NCI-H146 treated with DMSO at 0.1 percent for 48 hours (cell line): ENCODE measurements at regions not wholly inside any gene's neighbourhood (a gene's known extent, or its start where the extent isn't known, plus 50 kb on each side); places are given as distances from the start of the nearest gene placed in this dataset.
"Not testable (repeated sequence)": the region's sequence is repeated elsewhere in the genome, so short reads cannot be mapped to it uniquely, and the experiment has no call there.

Experiments
- DNase-seq: peaks from one replicate; lab custom pipeline; 2025; ENCODE audit not compliant: unreplicated experiment; lab: John Stamatoyannopoulos, UW

DNA sequence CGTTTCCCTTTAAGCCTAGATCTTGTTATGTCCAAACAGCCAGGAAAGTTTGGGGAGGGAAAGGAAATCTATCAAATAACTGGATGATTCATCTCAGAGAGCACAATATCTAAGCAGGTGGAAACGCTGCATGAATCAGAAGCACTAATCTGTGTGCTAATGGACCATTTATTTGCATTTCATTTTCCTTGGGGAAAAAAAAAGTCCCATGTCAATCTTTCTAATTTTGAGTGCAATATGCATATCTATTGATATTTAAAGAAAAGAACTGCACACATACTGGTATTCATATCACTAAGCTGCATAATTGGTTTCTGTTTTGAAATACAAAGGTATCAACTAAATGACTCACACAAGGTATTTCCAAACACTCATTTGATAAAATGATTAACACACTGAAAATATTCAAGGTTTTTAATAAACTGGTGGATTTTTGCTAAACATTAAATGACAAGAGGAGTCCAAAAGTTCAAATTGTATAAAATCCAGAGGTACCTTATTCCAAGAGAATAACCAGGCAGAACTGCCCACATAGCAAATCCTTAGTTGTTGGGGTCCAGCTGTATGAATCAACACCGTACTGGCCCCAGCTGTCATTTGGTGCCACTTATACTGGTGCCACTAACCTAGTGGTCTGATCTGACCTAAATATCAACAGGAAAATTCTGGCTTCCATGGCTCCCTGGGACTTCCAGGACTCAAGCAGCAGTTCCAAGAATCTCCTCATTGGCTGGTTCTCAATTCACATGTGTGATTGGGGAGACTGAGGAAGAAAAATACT lies 122.2 kb upstream of the SP4 start:
- DNase-seq = peak; percentile 59

DNA sequence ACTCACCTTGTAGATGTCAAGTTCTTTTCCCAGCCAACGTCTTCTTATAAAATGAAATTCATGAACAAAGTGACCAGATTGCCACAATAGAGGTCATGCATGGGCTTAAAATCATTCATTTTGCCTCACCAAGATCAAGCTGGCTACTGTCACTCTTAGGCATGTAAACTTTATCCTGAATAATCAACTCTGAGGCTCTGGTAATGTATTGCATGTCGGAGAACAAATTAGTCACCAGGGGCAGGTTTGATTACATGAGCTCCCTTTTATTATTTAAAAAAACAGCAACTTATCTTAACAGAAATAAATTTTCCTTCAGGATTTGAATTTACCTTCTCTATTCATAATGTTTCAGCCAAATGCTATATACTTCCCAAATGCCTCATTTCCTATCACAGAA lies 112.9 kb upstream of the SP4 start:
- DNase-seq = no peak

DNA sequence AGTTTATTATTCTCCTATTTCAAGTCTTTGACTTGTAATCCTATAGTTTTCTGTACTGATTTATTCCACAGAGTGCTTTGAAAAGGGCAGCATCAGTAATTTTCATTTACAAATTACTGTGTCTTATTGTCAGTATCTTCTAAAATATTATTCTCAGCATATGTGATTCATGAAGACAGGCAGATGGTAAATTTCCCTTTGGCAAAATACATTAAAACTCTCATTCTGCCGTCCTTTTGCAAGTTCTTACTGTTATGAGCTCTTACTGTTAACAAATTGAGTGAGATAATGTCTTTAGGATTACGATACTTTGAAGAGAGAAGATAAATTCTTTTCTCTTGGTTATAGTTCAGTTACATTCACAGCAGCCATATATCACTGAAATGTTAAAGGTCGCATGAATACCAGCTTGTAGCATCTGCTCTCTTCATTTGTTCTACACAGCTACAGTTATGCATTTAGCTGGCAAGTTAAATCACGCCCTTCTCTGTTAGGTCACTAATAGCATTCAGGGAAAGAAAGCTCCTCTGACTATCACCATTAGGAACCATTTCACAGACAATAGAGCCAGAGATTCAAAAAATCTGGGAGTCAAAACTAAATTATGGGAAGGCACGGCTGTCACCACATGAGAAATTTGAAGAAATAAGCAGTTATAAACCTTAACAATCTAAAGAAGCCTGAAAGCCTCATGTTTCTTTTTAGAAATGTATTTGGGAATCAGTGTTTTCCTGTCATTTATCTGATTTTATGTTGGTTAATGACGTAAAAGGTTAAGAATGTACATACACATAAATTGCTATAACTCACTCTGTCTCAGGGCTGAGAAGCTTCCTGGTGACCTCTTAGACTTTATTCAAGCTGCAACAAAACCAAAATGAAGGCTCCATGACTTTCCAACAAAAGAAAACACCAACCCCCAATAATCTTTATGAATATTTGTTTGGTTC lies 109.6 kb upstream of the SP4 start:
- peak; percentile 82 for DNase-seq

GRCh38 chr7:21318916-21319270 lies 109.0 kb upstream of the SP4 start:
- DNase-seq = peak; percentile 78

DNA sequence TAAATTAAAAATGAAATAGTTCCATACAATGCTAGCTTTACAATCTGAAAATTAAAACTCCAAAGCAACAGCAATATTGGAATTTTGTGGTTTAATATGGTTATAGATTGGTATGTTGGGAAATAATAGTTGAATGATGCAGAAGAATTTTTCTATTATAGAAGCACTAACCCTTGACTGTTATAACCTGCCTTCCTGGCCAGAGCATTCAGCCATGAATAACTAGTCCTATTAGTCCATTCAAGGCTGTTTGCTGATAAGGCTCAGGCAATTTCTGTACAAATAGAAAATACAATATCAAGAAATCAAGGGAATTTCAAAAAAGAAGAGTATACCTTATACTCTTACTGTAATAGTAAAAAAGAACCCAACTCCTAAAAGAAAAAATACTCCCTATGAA lies 101.6 kb upstream of the SP4 start:
- DNase-seq = peak; percentile 27

GRCh38 chr7:21326921-21327320 lies 101.0 kb upstream of the SP4 start:
- no peak for DNase-seq

- DNase-seq = no peak
Measured at GRCh38 chr7:21327422-21328409, 100.2 kb upstream of the SP4 start.

DNA sequence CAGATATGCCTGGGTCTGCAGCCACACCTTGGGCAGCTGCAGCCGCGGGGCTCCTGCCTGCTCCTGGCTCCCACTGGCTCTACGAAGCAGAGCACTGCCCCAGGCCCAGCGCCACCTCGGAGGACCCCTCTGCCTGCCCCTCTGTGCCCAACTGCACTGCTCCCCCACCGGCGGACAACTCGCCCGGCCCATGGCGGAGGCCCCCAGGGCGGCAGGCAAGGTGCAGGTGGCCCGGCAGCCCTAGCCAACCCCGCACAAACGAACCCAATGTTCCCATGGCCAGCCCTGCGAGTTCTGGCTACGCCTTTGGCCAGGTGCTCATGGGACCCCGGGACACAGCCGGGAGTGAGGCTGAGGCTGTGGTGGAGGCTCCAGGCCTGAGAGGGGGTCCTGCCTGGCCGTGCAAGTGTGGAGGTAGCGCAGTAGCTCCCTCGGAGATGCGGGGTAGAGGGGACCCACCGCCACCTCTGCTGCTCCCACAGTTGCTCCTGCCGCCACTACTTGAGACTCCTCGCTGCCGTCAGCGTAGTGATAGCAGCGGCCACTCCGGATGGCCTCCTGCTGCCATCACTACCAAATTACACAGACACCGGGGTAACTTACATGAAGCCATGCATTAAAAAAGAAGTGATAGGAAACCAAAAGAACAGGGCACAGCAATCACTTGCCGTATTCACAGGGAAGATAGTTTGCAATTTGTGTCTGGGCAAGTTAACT lies 97.3 kb upstream of the SP4 start:
- DNase-seq = no peak

DNA sequence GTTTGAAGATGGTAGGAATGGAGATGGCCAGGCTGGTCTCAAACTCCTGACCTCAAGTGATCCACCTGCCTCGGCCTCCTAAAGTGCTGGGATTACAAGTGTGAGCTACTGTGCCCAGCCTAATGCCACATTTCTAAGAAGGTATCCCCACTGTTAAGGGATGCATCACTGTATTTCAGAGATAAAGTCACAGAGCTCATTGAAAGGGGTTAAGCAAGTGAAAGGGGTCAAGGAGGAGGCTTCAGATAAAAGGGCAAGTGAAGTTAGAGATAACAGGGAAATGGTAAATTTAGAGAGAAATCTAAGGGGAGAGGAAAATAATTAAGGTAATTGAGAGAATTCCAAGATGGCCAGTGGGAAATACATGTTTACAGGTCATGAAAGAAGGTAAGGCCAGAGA lies 93.0 kb upstream of the SP4 start:
- no peak for DNase-seq

GRCh38 chr7:21336743-21337142 lies 91.1 kb upstream of the SP4 start:
- no peak for DNase-seq

- DNase-seq = no peak
Measured at GRCh38 chr7:21338728-21339164, 89.1 kb upstream of the SP4 start.

DNA sequence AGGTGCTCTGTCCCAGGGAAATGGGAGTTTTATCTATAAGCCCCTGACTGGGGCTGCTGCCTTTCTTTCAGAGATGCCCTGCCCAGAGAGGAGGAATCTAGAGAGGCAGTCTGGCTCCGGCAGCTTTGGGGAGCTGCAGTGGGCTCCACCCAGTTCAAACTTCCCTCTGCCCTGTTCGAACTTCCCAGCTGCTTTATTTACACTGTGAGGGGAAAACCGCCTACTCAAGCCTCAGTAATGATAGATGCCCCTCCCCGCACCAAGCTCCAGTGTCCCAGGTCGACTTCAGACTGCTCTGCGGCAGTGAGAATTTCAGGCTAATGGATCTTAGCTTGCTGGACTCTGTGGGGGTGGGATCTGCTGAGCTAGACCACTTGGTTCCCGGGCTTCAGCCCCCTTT lies 83.0 kb upstream of the SP4 start:
- DNase-seq = not testable (repeated sequence)

- DNase-seq = no peak
Measured at GRCh38 chr7:21345361-21345760, 82.5 kb upstream of the SP4 start.

DNA sequence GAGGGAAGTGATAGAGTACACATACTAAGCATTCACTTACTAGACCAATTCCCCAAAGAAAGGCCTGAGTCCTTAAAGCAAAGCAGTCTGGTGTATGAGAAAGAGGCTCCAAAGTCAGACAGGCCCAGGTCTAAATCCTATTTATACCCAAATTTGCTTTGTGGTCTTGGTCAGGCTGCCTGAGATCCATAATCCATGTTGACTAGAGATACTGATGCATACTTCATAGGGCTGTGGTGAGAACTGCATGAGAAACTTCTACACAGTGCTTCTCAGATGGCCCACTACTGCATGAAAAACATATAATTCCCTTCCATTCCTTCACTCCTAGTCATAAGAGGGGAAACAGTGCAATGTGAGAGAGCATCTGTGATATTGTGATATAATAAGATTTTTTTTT lies 81.6 kb upstream of the SP4 start:
- DNase-seq = no peak

DNA sequence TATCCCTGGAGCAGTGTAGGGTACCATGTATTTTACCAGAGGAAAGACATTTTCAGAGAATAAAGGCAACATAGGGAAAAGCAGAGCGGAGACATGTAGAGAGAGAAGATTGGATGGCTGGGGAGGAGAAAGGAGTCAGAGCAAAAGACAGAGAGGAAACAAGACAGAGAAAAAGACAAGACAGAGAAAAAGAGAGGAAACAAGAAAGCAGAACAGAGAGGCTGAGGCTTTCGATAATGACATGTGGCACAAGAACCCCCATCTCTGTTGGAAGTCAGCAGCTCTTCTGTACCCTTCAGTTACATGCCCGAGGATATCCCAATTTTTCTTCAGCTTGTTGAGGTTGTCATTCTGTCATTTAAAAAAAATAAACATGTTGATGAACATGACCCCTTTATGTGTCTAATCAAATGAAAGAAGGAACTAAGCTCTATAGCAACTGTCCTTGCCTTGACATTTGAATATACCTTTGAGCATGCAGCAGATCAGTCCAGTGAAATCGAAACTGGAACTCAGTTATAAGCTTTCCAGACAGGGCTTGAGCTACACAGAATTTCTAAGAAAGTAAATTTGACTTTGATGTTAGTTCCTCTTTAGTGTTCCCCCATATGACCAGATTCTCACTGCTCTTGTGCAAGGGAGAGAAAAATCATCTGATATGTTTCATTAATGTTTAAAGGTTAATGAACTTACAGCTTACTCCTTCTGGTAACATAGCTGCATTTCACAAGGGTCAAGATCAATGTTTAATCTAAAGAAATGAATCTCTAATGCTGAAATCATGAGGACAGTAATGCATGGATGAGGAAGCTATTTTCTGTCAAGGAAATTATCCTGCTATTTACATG lies 75.1 kb upstream of the SP4 start:
- DNase-seq = no peak

DNA sequence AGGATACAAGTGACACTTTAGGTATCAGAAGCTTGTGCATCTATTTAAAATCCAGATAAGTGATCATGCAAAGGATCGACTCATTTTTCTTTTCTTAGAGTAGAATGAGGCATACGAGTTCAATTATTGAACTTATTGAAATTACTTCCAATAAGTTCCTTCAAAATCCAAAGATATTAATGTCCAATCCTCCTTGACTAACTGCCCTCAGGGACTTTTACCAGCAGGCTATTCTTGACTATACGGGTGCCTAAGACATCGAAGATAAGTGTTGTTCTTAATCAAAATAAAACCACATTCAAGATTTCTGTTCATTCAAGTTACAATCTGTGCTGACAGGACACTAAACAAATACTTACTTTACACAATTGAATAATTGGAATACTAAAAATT lies 74.5 kb upstream of the SP4 start:
- DNase-seq = no peak

DNA sequence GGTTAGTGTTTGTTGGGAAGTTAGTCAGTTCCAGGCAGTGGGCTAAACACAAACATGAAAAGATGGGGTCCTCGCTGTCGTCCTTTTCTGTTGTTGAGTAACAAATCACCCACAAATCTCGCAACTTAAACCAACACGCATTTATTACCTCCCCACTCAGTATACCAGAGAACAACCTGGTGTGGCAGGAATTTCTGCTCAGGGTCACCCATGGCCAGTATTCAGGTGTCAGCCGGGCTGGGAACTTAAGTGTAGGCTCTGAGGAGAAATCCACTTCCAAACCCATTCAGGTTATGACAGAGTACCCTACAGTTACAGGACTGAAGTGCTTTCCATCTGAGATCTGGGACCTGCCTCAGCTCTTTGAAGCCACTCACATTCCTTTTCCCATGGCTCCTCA lies 73.6 kb upstream of the SP4 start:
- DNase-seq = no peak

DNA sequence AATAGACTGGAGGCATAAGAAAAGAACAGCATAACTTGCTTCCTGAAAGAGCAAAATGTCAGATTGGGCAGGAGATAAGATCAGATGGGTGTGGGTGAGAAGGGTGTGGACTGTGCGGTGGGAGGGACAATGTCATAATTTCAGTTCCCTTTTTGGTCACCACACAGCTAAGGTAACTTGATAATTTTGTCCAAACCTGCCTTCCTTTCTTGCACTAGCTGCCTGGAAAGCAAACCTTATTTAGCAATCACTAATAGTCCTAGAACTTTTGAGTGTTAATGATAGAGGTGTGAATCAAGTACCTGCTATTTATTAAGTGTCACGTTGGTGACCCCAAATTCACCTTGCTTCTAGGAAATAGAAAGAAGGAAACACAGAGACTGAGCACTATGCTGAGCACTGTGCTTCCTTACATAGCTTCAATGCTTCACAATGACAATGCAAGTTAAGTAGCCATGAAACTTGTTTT lies 72.4 kb upstream of the SP4 start:
- no peak for DNase-seq

- no peak for DNase-seq
Measured at GRCh38 chr7:21356616-21357015, 71.3 kb upstream of the SP4 start.
